Fibroblast of villous mesenchyme (primary cell): ENCODE measurements at regions not wholly inside any gene's neighbourhood (a gene's known extent, or its start where the extent isn't known, plus 50 kb on each side); places are given as distances from the start of the nearest gene placed in this dataset.

Experiments
- DNase-seq: peaks from one replicate; pipeline ENCODE4 v3.0.0-alpha.2; 2010; ENCODE audit warnings: low read depth
- H3K4me3 ChIP-seq: 2 replicates; pipeline ENCODE4 v1.5.1; 2011; ENCODE audit warnings: low read depth, mild to moderate bottlenecking, low read length
- TF ChIP-seq, protein P1 (sequence below): IDR thresholded peaks from 2 replicates; pipeline ENCODE4 v1.5.1; 2012; ENCODE audit warnings: low read depth, mild to moderate bottlenecking, low read length; ENCODE audit not compliant: insufficient read depth

DNA sequence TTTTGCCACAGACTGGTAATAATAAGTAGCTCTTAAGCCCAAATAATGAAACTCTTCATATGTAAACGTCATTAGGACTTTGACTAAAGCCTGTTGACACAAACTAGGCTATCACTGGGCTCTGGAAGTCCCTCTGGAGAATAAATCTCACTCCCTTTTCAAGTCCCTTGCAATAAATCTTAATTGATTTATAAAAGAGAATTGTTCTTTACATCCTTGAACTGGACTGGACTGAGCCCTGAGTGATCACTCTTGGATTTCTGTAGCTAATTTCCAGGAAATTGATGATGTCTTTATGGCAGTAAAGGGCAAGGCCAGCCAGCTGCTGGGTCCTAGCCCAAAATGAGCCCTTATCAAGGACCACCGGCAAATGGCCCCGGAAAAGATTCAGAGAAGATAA, 1162.7 kb downstream of the BCL11B start:
- no peak for DNase-seq
- no peak overlapping the region for H3K4me3 ChIP-seq

DNA sequence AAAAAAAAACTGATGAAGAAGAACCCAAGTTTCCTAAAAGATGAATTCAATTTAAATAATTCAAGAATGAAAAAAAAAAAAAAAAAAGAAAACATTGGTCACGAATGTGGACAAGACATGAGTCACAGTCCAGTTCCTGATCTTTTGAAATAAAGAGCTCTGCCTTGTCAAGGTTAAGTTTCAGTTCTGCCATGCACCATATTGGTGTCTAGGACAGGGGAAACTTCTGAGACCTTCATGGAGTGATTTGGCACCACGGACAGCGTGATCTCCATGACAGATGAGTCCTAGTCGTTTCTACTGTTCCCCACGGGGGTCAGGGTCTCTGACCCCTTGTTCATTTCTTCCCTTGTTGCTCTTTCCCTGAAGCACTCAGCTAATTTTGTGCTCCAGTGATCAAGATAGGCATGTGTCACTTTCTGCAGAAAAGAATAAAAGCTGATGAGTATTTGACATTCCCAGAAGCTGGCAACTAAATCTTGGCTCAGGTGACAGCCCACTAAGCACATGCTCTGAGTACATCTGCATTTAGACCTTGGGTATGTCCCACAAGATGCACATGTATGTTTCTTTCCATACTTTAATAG, 1159.7 kb downstream of the BCL11B start:
- no peak overlapping the region for H3K4me3 ChIP-seq
- no peak for DNase-seq
- TF ChIP-seq, protein P1, sequence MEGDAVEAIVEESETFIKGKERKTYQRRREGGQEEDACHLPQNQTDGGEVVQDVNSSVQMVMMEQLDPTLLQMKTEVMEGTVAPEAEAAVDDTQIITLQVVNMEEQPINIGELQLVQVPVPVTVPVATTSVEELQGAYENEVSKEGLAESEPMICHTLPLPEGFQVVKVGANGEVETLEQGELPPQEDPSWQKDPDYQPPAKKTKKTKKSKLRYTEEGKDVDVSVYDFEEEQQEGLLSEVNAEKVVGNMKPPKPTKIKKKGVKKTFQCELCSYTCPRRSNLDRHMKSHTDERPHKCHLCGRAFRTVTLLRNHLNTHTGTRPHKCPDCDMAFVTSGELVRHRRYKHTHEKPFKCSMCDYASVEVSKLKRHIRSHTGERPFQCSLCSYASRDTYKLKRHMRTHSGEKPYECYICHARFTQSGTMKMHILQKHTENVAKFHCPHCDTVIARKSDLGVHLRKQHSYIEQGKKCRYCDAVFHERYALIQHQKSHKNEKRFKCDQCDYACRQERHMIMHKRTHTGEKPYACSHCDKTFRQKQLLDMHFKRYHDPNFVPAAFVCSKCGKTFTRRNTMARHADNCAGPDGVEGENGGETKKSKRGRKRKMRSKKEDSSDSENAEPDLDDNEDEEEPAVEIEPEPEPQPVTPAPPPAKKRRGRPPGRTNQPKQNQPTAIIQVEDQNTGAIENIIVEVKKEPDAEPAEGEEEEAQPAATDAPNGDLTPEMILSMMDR: no peak

More for the DNA sequence above, 1162.7 kb downstream of the BCL11B start:
- TF ChIP-seq, protein P1: no peak

DNA sequence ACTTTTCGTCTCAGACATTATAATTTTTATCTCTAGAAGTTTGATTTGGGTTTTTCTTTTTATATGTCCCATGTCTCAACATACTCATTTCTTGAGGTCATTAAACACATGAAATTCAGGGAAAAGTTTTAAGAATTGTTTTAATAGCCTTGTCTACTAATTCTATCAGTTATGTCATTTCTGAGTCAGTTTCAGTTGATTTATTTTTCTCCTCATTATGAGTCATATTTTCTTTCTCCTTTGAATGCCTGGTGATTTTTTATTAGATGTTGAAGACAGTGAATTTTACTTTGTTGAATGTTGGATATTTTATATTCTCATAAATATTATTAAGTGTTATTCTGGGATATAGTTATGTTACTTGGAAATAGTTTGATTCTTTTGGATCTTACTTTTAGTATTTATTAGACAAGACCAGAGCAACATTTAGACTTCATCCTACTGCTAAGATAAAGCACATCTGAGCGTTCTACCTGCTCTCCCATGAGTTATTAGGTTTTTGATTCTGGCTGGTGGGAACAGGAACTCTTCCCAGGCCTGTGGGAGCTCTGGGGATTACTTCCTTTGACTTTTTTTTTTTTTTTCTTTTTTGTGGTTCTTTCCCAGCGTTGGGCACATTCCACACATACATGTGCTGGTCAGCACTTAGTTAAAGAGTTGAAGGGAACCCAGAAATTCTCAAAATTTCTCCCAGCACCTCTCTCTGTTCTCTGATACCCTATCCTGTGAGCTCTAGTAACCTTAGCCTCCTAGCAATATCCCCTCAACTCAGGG, 1157.7 kb downstream of the BCL11B start:
- TF ChIP-seq, protein P1: no peak
- no peak overlapping the region for H3K4me3 ChIP-seq
- no peak for DNase-seq

DNA sequence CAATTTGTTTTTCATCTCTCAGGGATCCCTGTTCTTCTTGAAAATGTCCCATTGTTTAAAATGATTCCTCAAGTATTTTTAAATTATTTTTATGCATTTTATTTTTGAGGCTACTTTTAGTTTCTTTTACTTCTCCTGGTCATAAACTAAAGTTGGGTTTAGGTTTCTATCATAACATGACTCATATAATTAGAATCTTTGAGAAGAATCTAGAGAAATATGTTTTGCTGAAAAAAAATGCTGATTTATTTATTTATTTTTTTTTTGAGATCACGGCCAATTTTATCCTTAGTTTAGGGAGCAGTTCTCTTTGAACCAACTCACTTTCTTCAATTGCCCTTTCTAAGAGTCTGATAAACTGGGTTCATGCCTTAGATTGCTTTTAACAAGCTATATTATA, 1157.1 kb downstream of the BCL11B start:
- no peak overlapping the region for H3K4me3 ChIP-seq
- DNase-seq: no peak
- TF ChIP-seq, protein P1: no peak

DNA sequence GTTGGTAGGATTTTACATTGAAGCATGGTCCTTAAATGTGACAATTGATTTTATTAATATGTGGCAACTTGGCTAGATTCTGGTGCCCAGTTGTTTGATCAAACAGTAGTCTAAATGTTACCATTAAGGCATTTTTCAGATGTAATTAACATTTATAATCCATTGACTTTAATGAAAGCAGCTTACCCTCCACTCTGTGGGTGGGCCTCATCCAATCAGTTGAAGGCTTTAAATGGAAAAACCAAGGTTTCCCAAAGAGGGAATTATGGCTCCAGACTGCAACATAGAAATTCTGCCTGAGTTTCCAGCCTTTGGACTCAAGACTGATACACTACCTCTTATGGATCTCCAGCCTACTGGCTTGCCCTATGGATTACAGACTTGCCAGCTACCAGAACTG, 1153.2 kb downstream of the BCL11B start:
- TF ChIP-seq, protein P1: no peak
- DNase-seq: no peak
- H3K4me3 ChIP-seq: no peak overlapping the region

DNA sequence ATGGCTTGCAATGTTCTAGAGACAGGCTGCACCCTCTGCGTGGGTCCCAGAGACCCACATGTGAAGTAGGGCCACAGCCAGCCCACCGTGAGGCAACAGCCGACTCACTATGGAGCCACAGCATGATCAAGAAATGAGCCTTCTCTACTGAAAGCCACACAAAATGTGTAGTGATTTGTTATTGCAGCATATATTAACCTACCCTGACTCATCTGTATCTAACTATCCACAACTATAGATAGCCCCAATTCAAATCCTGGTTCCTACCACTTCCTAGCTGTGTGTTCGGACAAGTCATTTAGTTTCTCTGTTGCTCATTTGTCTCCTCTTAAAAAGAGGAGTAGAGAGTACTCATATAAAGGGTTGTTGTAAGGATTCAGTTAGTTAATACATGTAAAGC, 1152.3 kb downstream of the BCL11B start:
- no peak for DNase-seq
- no peak overlapping the region for H3K4me3 ChIP-seq
- TF ChIP-seq, protein P1: no peak
